ENCODE measurements at regions not wholly inside any gene's neighbourhood (a gene's known extent, or its start where the extent isn't known, plus 50 kb on each side); places are given as distances from the start of the nearest gene placed in this dataset.
"Not testable (repeated sequence)": the region's sequence is repeated elsewhere in the genome, so short reads cannot be mapped to it uniquely, and the experiment has no call there.

DNA sequence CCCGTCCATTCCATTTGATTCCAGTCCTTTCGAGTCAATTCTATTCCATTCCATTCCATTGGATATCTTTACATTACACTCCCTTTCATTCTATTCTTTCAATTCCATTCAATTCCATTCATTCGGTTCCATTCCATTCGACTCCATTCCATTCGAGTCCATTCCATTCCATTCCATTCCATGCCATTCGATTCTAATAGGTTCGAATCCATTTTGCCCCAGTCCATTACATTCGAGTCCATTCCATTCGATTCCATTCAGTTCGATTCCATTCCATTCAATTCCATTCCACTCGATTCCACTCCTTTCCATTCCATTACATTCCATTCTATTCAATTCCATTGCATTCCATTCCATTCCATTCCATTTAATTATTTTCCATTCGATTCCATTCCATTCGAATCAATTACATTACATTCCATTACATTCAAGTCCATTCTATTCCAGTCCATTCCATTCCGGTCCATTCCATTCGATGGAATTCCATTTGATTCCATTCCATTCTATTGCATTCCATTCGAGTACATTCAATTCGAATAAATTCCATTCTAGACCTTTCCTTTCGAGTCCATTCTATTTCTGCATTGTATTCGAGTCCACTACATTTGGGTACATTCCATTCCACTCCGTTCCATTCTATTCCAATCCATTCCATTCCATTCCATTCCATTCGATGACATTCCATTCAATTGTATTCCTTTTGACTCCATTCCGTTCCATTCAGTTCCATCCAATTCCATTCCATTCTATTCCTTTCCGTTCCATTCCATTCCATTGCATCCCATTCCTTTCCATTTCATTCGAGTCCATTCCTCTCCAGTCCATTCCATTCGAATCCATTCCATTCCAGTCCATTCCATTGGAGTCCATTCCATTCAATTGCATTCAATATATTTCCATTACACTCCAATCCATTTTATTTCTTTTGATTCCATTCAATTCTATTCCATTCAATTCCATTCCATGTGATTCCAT lies 2604.8 kb upstream of the TPTE start:
- no peak overlapping the region for H3K4me3 ChIP-seq
- no peaks in the 10 kb centered on the region for H3K27me3 ChIP-seq (replicated peaks)
- peaks cover 32% of the 10 kb centered on the region for H3K9me3 ChIP-seq (replicated peaks)
- no peaks in the 10 kb centered on the region for H3K4me1 ChIP-seq (replicated peaks)
- no peaks in the 10 kb centered on the region for H3K36me3 ChIP-seq
- DNase-seq (ENCODE audit: low read depth in 1 of 2, low spot score in 2 of 2) = no peak
- H3K27ac ChIP-seq = no peak overlapping the region

DNA sequence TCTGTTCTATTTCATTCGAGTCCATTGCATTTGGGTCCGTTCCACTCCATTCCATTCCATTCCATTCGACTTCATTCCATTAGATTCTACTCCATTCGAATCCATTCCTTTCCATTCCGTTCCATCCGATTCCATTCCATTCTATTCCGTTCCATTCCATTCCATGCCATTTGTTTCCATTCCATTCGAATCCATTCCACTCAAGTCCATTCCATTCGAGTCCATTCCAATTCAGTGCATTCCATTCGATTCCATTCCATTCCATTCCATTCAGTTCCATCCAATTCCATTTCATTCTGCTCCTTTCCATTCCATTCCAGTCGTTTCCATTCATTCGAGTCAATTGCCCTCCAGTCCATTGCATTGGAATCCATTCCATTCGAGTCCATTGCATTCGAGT lies 2603.7 kb upstream of the TPTE start:
- H3K27me3 ChIP-seq (replicated peaks) = no peaks in the 10 kb centered on the region
- H3K4me3 ChIP-seq = no peak overlapping the region
- DNase-seq (ENCODE audit: low read depth in 1 of 2, low spot score in 2 of 2) = no peak
- no peaks in the 10 kb centered on the region for H3K4me1 ChIP-seq (replicated peaks)
- no peak overlapping the region for H3K27ac ChIP-seq
- no peaks in the 10 kb centered on the region for H3K36me3 ChIP-seq
- peaks cover 43% of the 10 kb centered on the region for H3K9me3 ChIP-seq (replicated peaks)

- H3K4me3 ChIP-seq; DNase-seq (ENCODE audit: low read depth in 1 of 2, low spot score in 2 of 2); H3K4me1 ChIP-seq (replicated peaks); H3K27ac ChIP-seq; H3K27me3 ChIP-seq (replicated peaks); H3K36me3 ChIP-seq: not testable (repeated sequence)
- H3K9me3 ChIP-seq (replicated peaks) = peaks cover 34% of the 10 kb centered on the region
Measured at GRCh38 chr21:7925918-7926582, 2595.3 kb upstream of the TPTE start.

GRCh38 chr21:7928528-7928927 lies 2592.9 kb upstream of the TPTE start:
- H3K4me3 ChIP-seq; H3K27ac ChIP-seq; DNase-seq (ENCODE audit: low read depth in 1 of 2, low spot score in 2 of 2); H3K4me1 ChIP-seq (replicated peaks); H3K27me3 ChIP-seq (replicated peaks); H3K36me3 ChIP-seq: not testable (repeated sequence)
- peaks cover 15% of the 10 kb centered on the region for H3K9me3 ChIP-seq (replicated peaks)

- not testable (repeated sequence) for H3K4me1 ChIP-seq (replicated peaks); H3K36me3 ChIP-seq; H3K4me3 ChIP-seq; DNase-seq (ENCODE audit: low read depth in 1 of 2, low spot score in 2 of 2); H3K9me3 ChIP-seq (replicated peaks); H3K27ac ChIP-seq; H3K27me3 ChIP-seq (replicated peaks)
Measured at GRCh38 chr21:7929586-7929985, 2591.8 kb upstream of the TPTE start.

- not testable (repeated sequence) for DNase-seq (ENCODE audit: low read depth in 1 of 2, low spot score in 2 of 2); H3K9me3 ChIP-seq (replicated peaks); H3K4me1 ChIP-seq (replicated peaks); H3K27me3 ChIP-seq (replicated peaks); H3K36me3 ChIP-seq; H3K27ac ChIP-seq; H3K4me3 ChIP-seq
Measured at GRCh38 chr21:7930445-7930844, 2590.9 kb upstream of the TPTE start.

- H3K36me3 ChIP-seq; H3K4me1 ChIP-seq (replicated peaks); H3K4me3 ChIP-seq; DNase-seq (ENCODE audit: low read depth in 1 of 2, low spot score in 2 of 2); H3K9me3 ChIP-seq (replicated peaks); H3K27ac ChIP-seq; H3K27me3 ChIP-seq (replicated peaks): not testable (repeated sequence)
Measured at GRCh38 chr21:7932113-7932512, 2589.3 kb upstream of the TPTE start.

DNA sequence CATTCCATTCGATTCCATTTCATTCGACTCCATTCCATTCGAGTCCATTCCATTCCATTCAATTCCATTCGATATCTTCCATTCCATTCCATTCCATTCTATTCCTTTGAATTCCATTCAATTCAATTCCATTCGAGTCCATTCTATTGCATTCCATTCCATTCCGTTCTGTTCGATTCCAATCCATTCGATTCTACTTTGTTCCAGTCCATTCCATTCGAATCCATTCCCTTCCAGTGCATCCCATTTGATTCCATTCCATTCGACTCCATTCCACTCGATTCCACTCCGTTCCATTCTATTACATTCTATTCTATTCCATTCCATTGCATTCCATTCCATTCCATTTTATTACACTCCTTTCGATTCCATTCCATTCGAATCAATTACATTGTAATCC lies 2588.5 kb upstream of the TPTE start:
- not testable (repeated sequence) for H3K27me3 ChIP-seq (replicated peaks); H3K4me3 ChIP-seq; H3K4me1 ChIP-seq (replicated peaks); DNase-seq (ENCODE audit: low read depth in 1 of 2, low spot score in 2 of 2); H3K27ac ChIP-seq; H3K9me3 ChIP-seq (replicated peaks); H3K36me3 ChIP-seq

GRCh38 chr21:7933923-7934322 lies 2587.5 kb upstream of the TPTE start:
- no peak for DNase-seq (ENCODE audit: low read depth in 1 of 2, low spot score in 2 of 2)
- Histone ChIP-seq H3K9me3 (replicated peaks) (0 out of 2 replicates have a peak, but pooled peaks cover 3% of the 10 kb centered on the region), H3K36me3 (no peaks in the 10 kb centered on the region), H3K27me3 (replicated peaks) (no peaks in the 10 kb centered on the region), H3K4me1 (replicated peaks) (no peaks in the 10 kb centered on the region), H3K4me3 (no peak overlapping the region), H3K27ac (no peak overlapping the region)

- not testable (repeated sequence) for DNase-seq (ENCODE audit: low read depth in 1 of 2, low spot score in 2 of 2); H3K27ac ChIP-seq; H3K9me3 ChIP-seq (replicated peaks); H3K4me3 ChIP-seq; H3K27me3 ChIP-seq (replicated peaks); H3K4me1 ChIP-seq (replicated peaks); H3K36me3 ChIP-seq
Measured at GRCh38 chr21:7937297-7937696, 2584.1 kb upstream of the TPTE start.

DNA sequence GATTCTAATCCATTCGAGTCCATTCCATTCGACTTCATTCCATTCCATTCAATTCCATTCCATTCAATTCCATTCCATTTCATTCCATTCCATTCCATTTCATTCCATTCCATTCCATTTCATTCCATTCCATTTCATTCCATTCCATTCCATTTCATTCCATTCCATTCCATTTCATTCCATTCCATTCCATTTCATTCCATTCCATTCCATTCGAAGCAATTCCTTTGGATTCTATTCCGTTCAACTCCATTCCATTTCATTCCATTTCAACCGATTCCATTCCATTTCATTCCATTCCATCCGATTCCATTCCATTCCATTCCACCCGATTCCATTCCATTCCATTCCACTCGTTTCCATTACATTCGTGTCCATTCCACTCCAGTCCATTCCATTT lies 2583.2 kb upstream of the TPTE start:
- not testable (repeated sequence) for H3K27me3 ChIP-seq (replicated peaks); H3K4me3 ChIP-seq; H3K4me1 ChIP-seq (replicated peaks); H3K36me3 ChIP-seq; H3K9me3 ChIP-seq (replicated peaks); DNase-seq (ENCODE audit: low read depth in 1 of 2, low spot score in 2 of 2); H3K27ac ChIP-seq

DNA sequence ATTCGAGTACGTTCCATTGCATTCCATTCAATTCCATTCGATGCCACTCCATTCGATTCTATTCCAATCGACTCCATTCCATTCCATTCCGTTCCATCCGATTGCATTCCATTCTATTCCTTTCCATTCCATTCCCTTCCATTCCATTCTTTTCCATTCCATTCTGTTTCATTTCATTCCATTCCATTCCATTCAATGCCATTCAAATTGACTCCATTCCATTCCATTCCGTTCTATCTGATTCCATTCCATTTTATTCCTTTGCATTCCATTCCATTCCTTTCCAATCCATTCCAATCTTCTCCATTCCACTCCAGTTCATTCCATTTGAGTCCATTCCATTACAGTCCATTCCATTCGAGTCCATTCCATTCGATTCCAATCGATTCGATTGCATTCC lies 2580.0 kb upstream of the TPTE start:
- H3K27ac ChIP-seq; H3K4me3 ChIP-seq; H3K36me3 ChIP-seq; DNase-seq (ENCODE audit: low read depth in 1 of 2, low spot score in 2 of 2); H3K27me3 ChIP-seq (replicated peaks); H3K4me1 ChIP-seq (replicated peaks); H3K9me3 ChIP-seq (replicated peaks): not testable (repeated sequence)

- DNase-seq (ENCODE audit: low read depth in 1 of 2, low spot score in 2 of 2); H3K4me1 ChIP-seq (replicated peaks); H3K9me3 ChIP-seq (replicated peaks); H3K36me3 ChIP-seq; H3K4me3 ChIP-seq; H3K27me3 ChIP-seq (replicated peaks); H3K27ac ChIP-seq: not testable (repeated sequence)
Measured at GRCh38 chr21:7942219-7942618, 2579.2 kb upstream of the TPTE start.

- H3K4me3 ChIP-seq; H3K36me3 ChIP-seq; H3K4me1 ChIP-seq (replicated peaks); DNase-seq (ENCODE audit: low read depth in 1 of 2, low spot score in 2 of 2); H3K27ac ChIP-seq; H3K27me3 ChIP-seq (replicated peaks): not testable (repeated sequence)
- H3K9me3 ChIP-seq (replicated peaks) = peaks cover 10% of the 10 kb centered on the region
Measured at GRCh38 chr21:7943534-7943933, 2577.8 kb upstream of the TPTE start.

Measured in SJSA1 (cell line).